AML-193 (cell line): ENCODE measurements at regions not wholly inside any gene's neighbourhood (a gene's known extent, or its start where the extent isn't known, plus 50 kb on each side); places are given as distances from the start of the nearest gene placed in this dataset.
"Not testable (repeated sequence)": the region's sequence is repeated elsewhere in the genome, so short reads cannot be mapped to it uniquely, and the experiment has no call there.

Source experiments
- DNase-seq, 2 experiments: peaks; one replicate each; lab custom pipeline; 2025; lab: John Stamatoyannopoulos, UW

DNA sequence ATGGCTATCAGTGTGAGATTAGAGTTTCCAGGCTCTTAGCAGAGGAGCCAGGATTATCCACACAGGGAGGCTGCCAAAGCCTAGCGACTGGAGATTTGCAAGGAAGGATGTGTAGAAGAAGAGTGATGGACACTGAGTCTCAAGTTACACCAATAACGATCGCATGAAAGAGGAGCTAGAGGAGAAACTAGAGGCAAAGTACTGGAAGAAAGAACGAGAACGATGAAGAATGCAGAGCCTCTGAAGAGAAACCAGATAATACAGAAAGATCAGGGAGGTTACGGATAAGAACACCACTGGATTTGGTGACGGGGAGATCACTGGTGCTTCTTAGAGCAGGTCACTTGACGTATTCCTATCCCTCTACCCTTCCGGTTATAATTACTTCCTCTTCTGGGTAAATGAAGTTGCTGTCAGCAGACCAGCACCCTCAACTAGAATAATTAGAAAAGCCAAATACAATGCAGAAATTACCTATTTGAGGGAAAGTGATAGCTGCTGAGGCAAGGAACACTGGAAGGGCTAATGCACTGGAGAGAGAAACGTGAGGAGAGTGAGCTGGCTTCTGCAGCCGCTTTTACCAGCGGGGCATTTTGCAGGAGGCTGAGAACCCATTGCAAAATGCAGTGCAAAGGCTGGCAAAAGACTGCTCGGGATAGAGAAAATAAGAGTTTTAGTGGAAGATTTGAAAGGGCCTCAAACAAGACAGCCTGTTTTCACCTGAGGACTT is 93.1 kb upstream of the HIF1A start:
- no peak for DNase-seq

DNA sequence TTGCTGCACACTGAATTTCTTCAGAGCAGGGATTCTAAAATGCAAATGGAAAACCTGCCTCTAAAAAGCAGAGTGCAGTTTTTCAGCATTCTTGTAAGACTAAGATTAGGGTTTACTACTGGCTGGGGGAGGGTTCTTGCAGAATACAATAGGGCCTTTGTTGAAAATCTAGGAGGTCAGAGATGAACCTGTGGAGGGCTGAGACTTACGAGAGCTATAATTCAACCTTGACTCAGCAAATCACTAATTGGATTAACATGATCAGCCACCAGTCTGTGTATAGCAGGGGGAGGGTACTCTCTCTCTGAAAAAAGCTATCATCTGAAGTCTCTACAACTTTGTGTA is 92.6 kb upstream of the HIF1A start:
- no peak for DNase-seq

DNA sequence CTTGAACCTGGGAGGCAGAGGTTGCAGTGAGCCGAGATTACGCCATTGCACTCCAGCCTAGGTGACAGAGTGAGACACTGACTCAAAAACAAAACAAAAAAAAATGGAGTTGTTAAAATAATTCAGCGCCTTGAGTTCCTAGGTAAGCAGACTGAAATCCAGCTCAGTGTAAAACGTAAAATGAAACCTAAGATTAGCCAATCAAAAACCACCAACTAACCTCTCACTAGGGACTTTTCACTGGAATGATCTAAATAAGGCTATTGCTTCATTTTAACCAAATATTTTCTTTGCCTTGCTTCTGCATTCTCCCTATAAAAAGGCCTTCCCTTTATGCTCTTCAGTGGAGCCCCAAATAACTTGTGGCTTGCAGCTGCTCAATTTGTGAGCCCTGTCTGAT is 91.6 kb upstream of the HIF1A start:
- DNase-seq: peak in 1 of 2 experiments; percentile 42

DNA sequence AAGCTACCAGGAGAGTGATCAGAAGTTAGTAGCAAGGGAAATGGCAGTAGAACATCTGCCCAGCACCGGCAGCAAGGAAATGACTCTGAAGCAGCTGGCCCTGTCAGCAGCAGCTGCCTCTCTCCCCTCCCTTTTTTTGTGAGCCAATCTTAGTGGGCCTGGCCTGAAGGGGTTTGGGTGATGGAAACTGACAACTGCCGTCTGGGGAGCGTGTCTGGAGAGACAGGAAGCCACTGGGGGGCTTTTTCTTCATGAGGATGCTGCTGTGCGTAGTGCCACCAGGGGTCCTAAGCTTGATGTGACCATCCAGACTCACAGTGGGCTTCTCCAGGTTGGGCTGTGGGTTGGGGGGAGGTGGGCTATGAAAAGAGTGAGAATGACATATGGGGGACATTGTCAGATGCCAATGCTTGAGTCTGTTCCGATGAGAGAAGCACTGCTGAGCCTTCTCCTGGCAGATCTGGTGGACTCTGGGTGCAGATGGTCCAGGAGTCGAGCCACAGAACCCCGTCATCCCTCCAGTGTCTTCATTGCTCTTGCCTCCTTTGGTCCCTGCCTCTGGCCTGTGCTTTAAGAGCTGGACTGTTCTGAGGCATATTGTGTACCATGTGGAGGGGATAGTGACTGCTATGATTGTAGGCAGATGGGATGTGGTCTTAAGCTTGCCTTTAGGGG is 87.6 kb upstream of the HIF1A start:
- DNase-seq: no peak

DNA sequence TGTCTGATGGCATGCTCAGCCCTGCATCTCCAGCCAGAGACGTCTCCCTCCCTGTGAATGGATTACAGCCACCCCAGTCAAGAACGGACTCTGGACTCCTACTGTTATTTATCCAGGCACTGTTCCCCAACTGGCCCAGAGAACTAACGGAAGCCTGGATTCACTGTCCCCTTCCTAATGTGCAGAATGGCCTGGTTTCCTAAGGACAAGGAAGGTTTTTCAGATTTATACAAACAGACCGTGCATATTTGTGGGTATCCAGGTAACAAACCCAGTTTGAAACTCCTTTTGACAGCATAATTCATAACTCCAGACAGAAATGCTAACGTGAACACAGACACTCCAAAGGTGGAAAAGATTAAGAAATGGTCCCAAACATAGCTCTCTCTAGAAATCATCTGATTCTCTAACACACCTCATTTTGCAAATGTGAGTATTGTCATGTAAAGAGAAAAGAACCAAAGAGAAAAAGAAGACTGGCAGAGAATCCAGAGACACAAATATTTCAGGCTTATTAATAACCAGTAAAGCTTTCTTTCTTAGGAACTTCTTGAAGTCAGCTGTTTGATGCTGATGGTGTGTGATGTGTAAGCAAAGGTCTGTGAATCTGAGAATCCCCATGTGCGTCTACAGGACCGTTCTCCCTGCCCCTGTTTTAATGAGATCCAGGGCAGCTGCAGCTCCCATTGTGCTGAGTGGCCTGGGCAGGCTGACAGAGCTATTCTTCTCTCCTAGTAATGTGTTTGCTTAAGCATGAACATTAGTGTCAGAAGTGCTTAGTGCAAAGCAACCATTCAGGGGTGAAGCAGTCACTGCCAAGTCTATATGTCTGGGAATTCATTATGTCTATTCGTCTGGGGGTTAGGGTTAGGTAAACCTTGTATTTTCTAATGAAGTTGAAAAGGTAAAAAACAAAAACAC is 86.8 kb upstream of the HIF1A start:
- no peak for DNase-seq

DNA sequence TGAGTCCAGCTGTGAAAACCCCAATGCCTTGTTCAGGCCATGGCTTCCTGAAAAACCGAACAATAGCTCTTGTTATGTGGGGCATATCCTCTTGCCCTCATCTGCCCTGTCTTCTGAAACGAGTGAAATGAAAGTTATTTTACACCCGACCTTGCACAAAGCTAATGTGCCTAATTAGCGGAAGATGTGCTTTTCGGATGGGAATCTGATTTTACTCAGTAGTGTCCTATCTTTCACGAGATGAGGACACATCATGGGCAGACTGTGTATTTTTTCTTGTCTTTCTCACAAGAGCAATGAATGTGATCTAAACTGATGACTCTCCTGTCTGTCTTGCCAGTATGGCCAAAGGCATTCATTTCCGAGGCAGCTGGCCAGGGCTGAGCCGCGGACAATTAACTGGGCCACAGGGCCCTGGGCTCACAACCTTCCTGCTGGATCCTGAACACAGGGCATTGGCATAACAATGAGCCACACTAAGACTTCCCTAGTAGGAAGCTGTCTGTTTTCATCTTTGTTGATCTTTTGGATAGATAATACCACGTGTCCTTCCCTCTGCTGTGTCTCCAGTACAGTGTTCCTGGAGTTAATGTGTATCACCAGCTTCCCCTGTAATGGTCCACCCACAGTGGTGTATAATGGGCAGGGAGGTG is 86.0 kb upstream of the HIF1A start:
- no peak for DNase-seq

DNA sequence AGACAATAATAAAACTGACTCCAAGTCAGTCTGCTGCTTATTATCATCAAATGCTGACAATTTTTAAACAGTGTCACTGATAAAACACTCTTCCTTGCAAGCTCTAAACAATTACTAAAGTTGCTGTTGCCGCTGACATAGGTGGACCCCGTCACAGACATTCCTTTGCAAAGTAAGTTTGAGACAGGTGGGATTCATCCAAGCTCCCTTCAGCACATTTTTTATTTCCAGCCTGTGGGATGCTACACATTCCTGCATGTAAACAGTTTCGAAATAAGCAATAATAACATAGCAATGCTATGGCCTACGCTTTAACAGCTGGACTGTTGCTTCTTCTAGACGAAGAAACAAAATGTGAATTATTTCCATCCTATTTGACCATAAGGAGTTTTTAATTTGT is 85.4 kb upstream of the HIF1A start:
- no peak for DNase-seq

DNA sequence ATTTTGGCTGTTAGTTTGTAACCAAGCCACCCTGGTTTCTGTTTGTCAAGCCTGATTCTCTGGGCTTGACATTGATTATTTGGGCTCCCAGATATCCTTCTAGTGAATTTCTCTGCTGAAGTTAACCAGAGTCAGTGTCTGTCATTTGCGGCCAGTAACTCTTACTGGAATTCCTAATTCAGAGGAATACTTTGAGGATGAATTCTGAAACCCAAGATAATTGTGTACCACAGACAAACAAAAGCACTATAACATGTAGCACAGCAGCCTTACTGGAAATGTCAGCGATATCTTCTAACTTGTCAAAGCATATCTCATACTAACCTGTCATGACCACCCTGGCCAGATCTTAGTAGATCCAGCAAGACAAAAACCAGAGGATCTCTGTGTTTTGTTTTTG is 84.4 kb upstream of the HIF1A start:
- no peak for DNase-seq

DNA sequence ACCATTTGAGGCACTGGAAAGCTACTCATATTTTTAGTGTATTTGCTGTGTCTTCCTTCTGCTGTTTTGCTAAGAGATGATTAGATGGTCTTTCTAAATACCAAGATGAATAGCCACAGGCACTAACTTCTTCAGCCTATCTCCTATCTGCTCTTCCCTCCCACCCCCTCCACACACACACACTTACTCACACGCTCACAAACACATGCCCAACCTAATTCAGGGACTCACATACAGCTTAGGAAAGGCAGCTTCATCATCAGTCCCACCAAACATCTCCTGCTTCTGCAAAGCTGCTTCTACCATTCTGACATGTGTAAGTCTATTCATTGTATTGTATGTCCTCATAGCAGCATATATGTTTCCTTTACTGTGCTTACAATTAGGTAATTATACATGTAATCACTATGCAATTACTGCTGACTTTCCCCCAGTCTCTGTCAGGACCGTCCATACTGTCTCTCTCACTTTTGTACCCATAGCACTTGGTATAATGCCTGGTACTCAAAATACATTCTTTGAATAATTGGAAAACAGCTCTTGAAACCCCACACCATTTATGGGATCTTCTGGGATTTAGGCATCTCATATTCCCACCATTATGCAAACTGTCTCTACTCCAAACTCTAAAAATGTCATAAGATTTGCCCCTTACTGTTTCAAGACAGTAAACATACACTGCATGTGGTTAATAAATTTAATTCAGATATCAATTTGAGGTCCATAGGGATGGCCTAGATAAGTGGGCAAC is 83.3 kb upstream of the HIF1A start:
- no peak for DNase-seq

DNA sequence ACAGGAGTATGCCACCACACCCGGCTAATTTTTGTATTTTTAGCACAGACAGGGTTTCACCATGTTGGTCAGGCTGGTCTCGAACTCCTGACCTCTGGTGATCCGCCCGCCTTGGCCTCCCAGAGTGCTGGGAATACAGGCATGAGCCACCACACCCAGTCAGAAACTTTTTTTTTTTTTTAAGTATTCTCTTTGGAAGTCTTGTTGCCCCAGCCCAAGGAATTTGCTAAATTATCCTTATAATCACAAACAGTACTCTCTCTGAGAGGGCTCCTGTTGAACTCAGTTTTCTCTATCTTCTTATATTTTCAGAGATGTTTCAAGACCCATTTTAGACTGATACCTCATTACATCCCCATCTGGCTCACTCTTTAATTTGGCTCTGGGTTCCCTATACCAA is 82.3 kb upstream of the HIF1A start:
- not testable (repeated sequence) for DNase-seq

DNA sequence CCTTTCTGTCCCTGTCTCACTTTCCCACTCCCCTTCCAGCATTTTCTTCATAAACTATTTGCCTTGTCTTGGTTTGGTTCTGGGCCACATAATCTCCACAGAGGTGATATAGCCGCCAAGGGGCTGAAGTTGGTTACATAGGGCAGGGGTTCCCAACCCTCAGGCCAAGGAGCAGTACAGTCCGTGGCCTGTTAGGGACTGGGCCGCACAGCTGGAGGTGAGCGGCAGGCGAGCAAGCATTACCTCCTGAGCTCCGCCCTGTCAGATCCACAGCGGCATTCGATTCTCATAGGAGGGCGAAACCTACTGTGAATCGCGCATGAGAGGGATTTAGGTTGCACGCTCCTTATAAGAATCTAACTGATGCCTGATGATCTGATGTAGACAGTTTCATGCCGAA is 80.6 kb upstream of the HIF1A start:
- no peak for DNase-seq

DNA sequence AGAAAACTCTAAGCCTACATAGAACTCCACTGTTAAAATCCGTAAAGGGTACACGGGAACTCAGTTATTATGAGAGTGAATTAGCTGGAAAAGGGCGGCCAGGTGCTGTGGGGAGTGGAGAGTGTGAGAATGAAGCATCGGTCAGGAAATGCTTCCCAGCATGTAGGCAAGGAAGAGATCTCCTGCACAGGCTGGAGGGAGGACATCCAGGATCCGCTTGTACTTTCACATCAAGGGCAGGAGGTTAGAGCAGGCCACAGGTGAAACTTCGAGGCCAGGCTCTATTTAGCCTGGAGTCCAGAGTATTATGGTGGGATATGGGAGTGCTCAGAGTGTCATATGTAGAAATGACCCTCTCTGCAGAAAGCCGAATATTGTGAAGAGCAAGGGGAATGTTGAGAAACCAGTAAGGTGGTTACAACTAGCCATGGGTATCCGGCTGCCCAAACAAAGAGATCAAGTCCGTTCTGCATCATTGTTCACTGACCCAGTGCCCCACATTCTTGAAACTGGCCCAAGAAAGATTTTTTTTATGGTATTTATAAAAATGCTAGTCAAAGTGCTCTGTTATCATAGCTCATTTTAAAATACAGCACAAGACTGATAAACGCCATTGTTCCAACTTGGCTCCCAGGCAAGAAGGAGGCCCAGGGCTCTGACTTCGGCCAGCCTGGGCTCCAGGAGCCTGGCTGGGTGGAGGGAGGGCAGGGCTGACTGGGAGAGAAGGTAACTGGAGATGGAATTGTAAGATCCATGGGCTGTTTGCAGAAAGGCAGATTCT is 79.4 kb upstream of the HIF1A start:
- no peak for DNase-seq

DNA sequence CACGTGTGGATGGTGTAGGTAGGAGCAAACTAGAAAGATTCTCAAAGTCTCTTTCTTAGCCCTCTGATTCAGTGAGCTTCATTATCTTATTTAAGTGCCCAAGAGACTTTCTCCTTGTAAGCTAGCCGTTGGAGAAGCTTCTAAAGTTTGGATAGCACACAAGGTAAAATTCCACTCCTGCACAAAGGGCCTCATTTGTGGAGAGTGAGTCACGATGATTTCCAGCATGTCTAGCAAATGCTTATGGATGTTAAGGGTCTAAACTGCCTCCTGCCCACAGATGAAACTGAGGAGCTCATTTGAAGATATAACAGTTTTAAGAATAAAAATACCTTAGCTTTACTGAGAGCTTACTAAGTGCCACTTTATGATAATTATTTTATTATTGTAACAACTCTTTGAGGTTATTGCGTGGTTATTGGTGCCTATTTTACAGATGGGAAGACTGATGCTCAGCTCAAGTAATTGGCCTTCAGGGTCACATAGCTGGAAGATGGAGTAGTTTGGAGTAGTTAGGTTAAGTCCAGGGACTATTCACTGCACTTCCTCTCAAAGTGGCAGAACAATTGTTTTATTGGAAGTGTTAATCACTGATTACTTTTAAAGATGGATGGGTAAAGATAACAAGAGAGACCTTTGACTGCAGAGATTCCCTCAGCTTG is 78.7 kb upstream of the HIF1A start:
- DNase-seq: no peak

DNA sequence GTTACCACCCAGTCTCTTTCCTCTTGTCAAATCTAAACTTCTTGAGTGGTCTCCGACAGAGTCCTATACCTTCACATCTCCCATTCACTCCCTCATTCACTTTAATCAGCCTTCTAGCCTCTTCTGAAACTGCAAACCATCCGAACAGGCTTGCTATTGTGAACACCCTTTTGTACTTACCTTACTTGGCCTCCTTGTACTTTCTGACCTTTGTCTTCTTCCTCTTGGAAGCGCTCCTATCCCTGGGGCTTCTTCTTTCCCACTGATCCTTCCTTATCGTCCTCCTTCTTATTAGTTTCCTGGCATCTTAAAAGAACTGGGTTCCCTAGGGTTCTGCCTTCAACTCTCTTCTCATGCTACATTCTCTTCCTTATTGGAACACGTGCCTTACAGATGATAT is 76.9 kb upstream of the HIF1A start:
- no peak for DNase-seq

DNA sequence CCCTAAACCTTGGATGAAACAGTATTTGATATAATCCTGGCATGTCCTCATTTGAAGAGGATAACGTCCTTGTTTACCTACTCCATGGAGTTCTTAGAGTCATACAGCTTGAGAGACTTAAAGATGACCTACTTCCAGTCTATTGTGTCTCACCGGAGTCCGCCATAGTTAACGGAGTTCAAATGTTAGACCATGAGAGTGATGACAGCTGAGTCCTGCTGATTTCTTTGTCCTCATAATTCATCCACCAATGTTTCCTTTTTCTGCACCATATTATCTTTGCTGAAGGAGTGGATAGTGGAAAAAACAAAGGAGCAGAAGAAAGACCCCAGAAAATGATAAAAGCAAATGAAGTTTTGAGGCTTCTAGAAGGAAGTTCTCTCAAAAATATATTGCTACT is 75.8 kb upstream of the HIF1A start:
- DNase-seq: no peak

DNA sequence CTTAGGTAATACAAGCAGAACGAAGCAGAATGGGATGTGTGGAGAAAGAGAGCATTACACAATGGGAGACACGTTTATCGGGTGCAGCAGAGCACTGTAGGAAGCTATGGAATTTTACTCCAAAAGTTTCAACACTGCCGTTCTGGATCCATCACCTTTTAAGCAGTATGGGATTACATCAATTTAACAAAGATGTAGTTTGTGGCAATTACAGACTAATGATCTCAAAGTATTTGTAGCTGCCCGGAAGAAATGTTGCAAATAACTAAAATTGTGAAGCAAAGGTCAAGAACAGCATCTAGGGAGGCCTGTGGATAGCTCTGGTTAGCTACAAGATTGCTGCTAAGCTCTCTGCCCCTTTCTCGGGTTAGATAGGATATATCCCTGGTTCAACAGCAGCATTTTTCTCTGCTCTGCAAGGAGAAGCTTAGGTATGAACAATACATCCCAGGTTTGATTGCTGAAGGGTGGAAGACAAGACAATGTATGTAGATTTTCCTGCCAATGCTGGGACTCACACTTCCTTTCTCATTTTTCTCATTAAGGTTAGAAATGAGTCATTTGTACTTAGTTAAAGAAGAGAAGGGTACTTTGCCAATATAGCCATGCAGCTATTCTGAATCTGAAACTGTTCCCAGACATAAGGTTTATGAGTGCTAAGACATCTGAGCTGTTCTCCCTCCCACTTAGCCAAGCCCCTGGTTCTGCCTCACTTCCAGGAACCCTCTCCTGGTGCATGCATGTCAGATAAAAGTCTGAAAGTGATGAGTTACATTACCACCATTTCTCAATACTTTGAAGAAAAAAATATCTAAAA is 75.0 kb upstream of the HIF1A start:
- no peak for DNase-seq

DNA sequence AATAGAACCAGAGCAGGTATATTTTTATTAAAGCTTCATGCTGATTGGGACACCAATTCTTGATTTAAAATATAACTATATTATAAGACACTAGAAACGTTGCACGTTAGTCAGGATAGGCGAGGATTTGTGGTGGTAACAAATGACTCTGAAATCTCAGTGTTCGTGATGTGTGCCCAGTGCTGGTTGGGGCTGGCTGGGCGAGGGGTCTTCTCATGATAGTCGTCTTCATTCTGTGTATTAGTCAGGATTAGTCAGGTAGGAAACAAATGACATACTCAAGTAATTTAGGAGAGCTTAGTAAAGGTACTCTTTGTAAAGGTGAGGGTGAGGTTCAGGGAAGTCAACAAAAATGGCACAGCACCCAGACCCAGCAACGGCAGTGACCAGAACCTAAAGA is 73.9 kb upstream of the HIF1A start:
- DNase-seq: no peak

DNA sequence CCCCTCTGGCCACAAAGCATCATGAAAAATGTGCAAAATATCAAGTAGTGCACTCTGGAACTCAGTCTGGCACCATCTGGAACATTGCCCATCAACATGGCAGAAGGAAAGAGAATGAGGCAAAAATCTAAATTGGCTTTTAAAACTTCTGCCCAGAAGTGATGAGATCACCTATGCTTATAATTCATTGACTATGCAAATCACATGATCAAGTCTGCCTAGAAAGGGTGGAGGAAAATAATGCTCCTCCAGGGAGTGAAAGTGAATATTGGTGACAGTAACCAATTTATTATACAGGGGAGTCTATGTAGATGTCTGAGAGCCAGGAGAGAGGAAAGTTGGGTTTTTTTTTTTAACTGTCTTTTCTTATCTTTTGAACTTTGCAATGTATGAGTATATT is 73.3 kb upstream of the HIF1A start:
- no peak for DNase-seq

DNA sequence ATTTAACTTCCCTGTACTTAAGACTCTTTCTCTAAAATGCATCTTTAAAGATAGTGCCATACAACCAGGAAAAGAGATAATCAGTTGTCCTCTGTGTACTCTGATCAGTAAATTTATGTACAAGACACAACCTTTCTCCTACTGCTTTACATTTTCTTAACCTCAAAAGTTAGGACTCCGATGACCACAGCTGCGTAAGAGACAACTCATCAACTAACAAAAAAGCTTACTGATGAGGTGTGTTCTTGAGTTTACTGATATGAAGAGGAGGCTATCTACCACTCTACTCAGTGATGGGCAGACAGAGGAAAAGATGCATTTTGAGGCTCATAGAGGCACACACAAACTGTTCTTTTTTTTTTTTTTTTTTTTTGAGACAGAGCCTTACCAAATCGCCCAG is 71.4 kb upstream of the HIF1A start:
- DNase-seq: no peak

DNA sequence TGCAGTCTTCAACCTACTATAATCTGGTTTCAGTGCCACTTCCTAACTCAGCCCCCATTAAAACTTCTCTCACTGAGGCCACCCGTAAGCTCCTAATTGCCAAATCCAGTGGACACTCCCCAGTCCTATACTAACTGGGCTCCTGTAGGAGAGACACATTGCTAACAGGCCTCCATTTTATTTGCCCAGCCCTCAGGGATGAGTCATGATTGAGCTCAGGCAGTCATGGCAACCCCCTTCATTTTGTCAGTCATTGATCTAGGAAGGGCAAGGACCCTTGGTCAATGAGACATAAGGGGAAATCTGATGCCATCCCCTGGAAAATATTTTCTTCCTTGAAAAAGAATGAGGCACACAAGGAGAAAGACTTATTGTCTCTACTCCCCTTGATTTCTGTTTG is 70.1 kb upstream of the HIF1A start:
- no peak for DNase-seq
